Central memory CD8-positive, alpha-beta T cell (primary cell): ENCODE measurements at regions not wholly inside any gene's neighbourhood (a gene's known extent, or its start where the extent isn't known, plus 50 kb on each side); places are given as distances from the start of the nearest gene placed in this dataset.

ENCODE experiments used
- ATAC-seq: fragments of 150-1000 bp; cut with Tn5 transposase; replicated peaks from 2 replicates; pipeline ENCODE4 v1.10.0; 2022; ENCODE audit warnings: mild to moderate bottlenecking, moderate FRiP score, moderate number of reproducible peaks; ENCODE audit not compliant: poor library complexity, severe bottlenecking; ENCODE audit errors: extremely low read depth
- DNase-seq, 2 donors: peaks; one replicate each; pipeline ENCODE4 v3.0.0; 2021; ENCODE audit warnings: low spot score in 2 of 2
- H3K27ac Mint-ChIP-seq: one replicate; pipeline ENCODE4 v1.8.0; 2022; ENCODE audit warnings: low read depth, mild to moderate bottlenecking, moderate library complexity, mixed read lengths
- H3K27me3 Mint-ChIP-seq: one replicate; pipeline ENCODE4 v1.8.0; 2022; ENCODE audit warnings: mixed read lengths
- H3K36me3 Mint-ChIP-seq: one replicate; pipeline ENCODE4 v1.8.0; 2022; ENCODE audit warnings: mild to moderate bottlenecking, moderate library complexity, mixed read lengths; ENCODE audit not compliant: insufficient read depth
- H3K4me1 Mint-ChIP-seq: one replicate; pipeline ENCODE4 v1.8.0; 2022; ENCODE audit warnings: mixed read lengths
- H3K4me3 Mint-ChIP-seq: one replicate; pipeline ENCODE4 v1.8.0; 2022; ENCODE audit warnings: mild to moderate bottlenecking, moderate library complexity, mixed read lengths
- H3K9me3 Mint-ChIP-seq: one replicate; pipeline ENCODE4 v1.8.0; 2022; ENCODE audit warnings: mixed read lengths

DNA sequence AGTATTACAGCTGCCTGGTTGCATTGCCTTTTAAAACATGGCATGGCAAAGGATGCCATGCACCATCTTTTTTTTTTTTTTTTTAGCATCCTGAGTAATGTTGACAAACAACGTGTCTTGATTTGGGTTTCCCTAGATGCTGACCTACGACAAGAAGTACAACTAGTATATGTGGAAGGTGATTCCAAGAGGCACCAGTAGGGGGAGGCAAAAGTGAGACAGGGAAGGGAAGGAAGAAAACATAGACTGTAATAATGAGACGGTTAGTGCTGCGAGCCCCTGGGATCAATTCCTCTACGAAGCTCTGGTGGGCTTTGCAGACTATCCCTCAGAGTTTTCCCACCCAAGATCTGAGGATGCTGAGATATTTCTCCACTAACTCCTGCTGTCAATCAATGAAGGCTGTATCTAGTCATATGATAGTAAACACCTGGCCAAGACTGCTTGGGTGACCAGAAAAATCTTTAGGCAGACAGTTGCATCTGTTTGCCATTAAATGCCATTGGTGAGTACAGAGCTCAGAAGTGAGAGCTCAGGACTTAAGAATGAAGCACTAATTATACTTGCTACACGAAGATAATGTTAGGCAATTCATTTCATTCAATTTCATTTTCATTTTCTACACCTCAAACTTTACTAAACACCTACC is 458.6 kb upstream of the GOT2 start:
- H3K4me3 Mint-ChIP-seq = no peak overlapping the region
- no peaks in the 10 kb centered on the region for H3K27me3 Mint-ChIP-seq
- no peaks in the 10 kb centered on the region for H3K36me3 Mint-ChIP-seq
- DNase-seq (no peak), ATAC-seq (no peak)
- peaks cover 16% of the 10 kb centered on the region for H3K9me3 Mint-ChIP-seq
- H3K27ac Mint-ChIP-seq = no peak overlapping the region
- no peaks in the 10 kb centered on the region for H3K4me1 Mint-ChIP-seq

DNA sequence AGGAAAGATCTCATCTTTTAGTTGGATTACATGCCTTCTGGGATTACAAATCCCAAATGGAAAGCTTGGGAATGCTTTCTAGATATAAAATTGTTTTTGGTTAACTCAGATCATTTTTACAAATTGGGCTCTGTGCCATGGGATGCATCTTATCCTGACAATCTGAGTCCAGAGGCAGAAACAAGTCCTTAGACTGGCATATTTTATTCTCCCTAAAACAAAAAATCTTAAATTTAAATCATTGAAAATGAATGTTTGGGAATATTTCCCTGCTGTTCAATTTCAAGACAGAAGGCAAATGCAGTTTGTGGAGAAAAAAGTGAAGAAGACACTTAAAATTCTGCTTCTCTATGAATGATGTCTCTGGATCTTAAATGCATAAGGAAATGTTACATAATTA is 456.6 kb upstream of the GOT2 start:
- no peaks in the 10 kb centered on the region for H3K27me3 Mint-ChIP-seq
- no peaks in the 10 kb centered on the region for H3K36me3 Mint-ChIP-seq
- peaks cover 22% of the 10 kb centered on the region for H3K9me3 Mint-ChIP-seq
- H3K27ac Mint-ChIP-seq = no peak overlapping the region
- no peaks in the 10 kb centered on the region for H3K4me1 Mint-ChIP-seq
- DNase-seq (no peak), ATAC-seq (no peak)
- no peak overlapping the region for H3K4me3 Mint-ChIP-seq

DNA sequence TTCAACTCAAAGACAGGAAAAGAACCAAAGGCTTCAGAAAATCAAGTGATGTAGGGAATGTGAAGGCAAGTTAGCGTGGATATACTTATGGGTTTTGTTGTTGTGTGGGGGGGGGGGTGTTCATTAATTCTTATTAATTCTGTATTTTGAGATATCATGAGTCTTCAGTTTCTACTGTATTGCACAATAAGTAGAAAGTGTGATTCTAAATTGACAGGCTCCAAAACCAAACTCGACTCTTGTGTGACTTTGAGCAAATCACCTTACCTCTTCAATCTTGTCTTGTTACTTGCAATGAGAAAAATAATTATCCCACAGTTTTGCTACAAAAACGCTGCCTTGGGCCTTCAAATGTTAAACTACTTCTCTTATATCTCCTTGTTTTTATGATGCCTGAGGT is 453.9 kb upstream of the GOT2 start:
- Mint-ChIP-seq H3K9me3 (peaks cover 17% of the 10 kb centered on the region), H3K4me1 (no peaks in the 10 kb centered on the region), H3K27ac (no peak overlapping the region)

DNA sequence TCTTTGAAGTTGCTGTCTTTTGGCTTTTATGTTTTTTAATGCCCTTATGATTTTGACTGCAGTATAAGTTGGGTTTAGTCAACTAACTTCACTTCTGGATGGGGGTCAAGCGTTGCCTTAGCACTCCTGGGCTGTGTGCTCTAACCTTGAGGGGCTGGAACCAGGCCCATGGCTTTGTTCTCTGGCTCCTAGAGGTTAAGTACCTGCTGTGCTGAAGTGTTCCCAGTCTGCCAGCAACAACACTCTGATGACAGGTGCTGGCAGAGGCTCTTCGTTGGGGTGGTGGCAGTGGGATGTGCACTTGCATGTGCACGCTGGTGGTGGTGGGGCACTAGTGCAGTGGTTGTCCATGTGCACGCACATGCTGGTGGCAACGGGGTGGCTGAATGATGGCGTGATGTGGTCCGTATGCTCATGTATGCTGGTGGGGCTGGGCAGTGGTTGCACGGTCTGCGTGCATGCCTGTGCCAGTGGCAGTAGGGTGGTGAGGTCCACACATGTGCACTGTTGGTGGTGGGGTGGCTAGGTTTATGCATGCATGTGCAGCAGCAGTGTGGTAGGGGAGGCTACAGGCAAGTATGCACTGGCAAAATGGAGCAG is 447.8 kb upstream of the GOT2 start:
- H3K27ac Mint-ChIP-seq = no peak overlapping the region
- H3K9me3 Mint-ChIP-seq = peaks cover 12% of the 10 kb centered on the region
- no peak overlapping the region for H3K4me3 Mint-ChIP-seq
- DNase-seq (no peak), ATAC-seq (no peak)
- no peaks in the 10 kb centered on the region for H3K27me3 Mint-ChIP-seq
- H3K36me3 Mint-ChIP-seq = peaks cover 3% of the 10 kb centered on the region
- no peaks in the 10 kb centered on the region for H3K4me1 Mint-ChIP-seq

More for the DNA sequence above, 453.9 kb upstream of the GOT2 start:
- no peaks in the 10 kb centered on the region for H3K36me3 Mint-ChIP-seq
- ATAC-seq (no peak), DNase-seq (no peak)
- H3K4me3 Mint-ChIP-seq = no peak overlapping the region
- H3K27me3 Mint-ChIP-seq = no peaks in the 10 kb centered on the region

- DNase-seq (no peak), ATAC-seq (no peak)
- H3K27ac Mint-ChIP-seq = no peak overlapping the region
- no peaks in the 10 kb centered on the region for H3K27me3 Mint-ChIP-seq
- no peaks in the 10 kb centered on the region for H3K4me1 Mint-ChIP-seq
- H3K4me3 Mint-ChIP-seq = no peak overlapping the region
- H3K9me3 Mint-ChIP-seq = peaks cover 11% of the 10 kb centered on the region
- peaks cover 3% of the 10 kb centered on the region for H3K36me3 Mint-ChIP-seq
Observed at GRCh38 chr16:59180083-59180476, 446.0 kb upstream of the GOT2 start.

GRCh38 chr16:59179446-59180082 is 445.4 kb upstream of the GOT2 start:
- ATAC-seq (no peak), DNase-seq (no peak)
- peaks cover 13% of the 10 kb centered on the region for H3K9me3 Mint-ChIP-seq
- no peaks in the 10 kb centered on the region for H3K27me3 Mint-ChIP-seq
- H3K4me3 Mint-ChIP-seq = no peak overlapping the region
- no peaks in the 10 kb centered on the region for H3K4me1 Mint-ChIP-seq
- no peak overlapping the region for H3K27ac Mint-ChIP-seq
- H3K36me3 Mint-ChIP-seq = peaks cover 3% of the 10 kb centered on the region

GRCh38 chr16:59173408-59173831 is 439.3 kb upstream of the GOT2 start:
- Mint-ChIP-seq H3K4me1 (no peaks in the 10 kb centered on the region), H3K27ac (no peak overlapping the region), H3K36me3 (no peaks in the 10 kb centered on the region), H3K4me3 (no peak overlapping the region), H3K9me3 (peaks cover 15% of the 10 kb centered on the region), H3K27me3 (no peaks in the 10 kb centered on the region)
- no peak for ATAC-seq
- no peak for DNase-seq

- DNase-seq (no peak), ATAC-seq (no peak)
- H3K27me3 Mint-ChIP-seq = no peaks in the 10 kb centered on the region
- no peaks in the 10 kb centered on the region for H3K4me1 Mint-ChIP-seq
- no peak overlapping the region for H3K4me3 Mint-ChIP-seq
- H3K9me3 Mint-ChIP-seq = peaks cover 18% of the 10 kb centered on the region
- H3K27ac Mint-ChIP-seq = no peak overlapping the region
- no peaks in the 10 kb centered on the region for H3K36me3 Mint-ChIP-seq
Observed at GRCh38 chr16:59170099-59170712, 436.1 kb upstream of the GOT2 start.

- Mint-ChIP-seq H3K36me3 (no peaks in the 10 kb centered on the region), H3K27me3 (no peaks in the 10 kb centered on the region), H3K27ac (no peak overlapping the region), H3K4me1 (no peaks in the 10 kb centered on the region), H3K9me3 (peaks cover 13% of the 10 kb centered on the region), H3K4me3 (no peak overlapping the region)
- ATAC-seq (no peak), DNase-seq (no peak)
Observed at GRCh38 chr16:59169168-59169567, 435.1 kb upstream of the GOT2 start.

DNA sequence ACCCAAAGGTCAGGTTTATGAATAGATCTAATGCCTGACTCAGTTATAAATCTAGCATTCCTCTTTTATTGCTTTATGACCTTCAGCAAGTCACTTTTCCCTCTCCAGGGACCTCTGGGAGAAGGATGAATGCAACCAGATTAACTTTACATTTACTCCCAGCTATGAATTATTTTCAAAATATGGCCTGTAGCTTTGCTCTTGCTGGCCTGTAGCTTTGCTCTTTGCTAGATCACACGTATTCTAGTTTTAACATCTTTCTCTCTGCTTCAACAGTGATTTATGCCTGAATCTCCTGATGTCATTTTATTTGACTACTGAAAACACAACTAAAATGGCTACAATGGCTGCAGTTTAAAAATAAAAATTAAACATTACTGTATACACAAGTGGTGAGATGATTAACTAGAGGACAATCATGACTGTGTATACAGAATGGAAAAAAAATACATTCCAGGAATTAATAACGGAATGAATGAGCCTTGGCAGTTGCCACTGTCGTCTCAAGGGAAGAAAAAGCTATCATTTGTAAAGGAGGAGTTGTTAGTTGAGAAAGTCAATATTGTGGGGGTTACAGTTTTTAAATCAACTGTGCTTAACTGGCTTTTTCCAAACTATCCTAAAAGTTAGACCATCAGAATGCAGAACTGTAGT is 434.5 kb upstream of the GOT2 start:
- H3K4me3 Mint-ChIP-seq = no peak overlapping the region
- H3K27ac Mint-ChIP-seq = no peak overlapping the region
- peaks cover 13% of the 10 kb centered on the region for H3K9me3 Mint-ChIP-seq
- no peaks in the 10 kb centered on the region for H3K36me3 Mint-ChIP-seq
- H3K4me1 Mint-ChIP-seq = no peaks in the 10 kb centered on the region
- DNase-seq = no peak
- ATAC-seq = no peak
- H3K27me3 Mint-ChIP-seq = no peaks in the 10 kb centered on the region

DNA sequence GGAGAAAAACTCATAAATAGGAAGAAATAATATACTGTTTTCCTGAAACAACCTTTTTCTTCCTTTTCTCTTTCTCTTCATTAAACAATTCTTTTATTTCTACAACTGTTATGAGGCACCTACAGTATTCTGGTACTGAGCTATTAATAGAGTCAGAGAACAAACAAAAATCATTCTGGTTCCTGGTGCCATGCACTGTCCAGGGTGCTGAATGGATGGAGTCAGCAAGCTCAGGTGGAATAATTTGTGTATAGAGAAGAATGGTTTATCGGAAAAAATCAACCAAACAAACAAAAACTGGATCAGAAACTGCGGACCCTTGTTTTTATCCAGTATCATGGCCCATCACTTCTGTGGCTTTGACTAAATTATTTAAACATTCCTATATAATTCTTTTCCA is 430.3 kb upstream of the GOT2 start:
- DNase-seq (no peak), ATAC-seq (no peak)
- no peak overlapping the region for H3K4me3 Mint-ChIP-seq
- H3K36me3 Mint-ChIP-seq = no peaks in the 10 kb centered on the region
- H3K4me1 Mint-ChIP-seq = no peaks in the 10 kb centered on the region
- no peaks in the 10 kb centered on the region for H3K27me3 Mint-ChIP-seq
- no peak overlapping the region for H3K27ac Mint-ChIP-seq
- H3K9me3 Mint-ChIP-seq = peaks cover 13% of the 10 kb centered on the region

DNA sequence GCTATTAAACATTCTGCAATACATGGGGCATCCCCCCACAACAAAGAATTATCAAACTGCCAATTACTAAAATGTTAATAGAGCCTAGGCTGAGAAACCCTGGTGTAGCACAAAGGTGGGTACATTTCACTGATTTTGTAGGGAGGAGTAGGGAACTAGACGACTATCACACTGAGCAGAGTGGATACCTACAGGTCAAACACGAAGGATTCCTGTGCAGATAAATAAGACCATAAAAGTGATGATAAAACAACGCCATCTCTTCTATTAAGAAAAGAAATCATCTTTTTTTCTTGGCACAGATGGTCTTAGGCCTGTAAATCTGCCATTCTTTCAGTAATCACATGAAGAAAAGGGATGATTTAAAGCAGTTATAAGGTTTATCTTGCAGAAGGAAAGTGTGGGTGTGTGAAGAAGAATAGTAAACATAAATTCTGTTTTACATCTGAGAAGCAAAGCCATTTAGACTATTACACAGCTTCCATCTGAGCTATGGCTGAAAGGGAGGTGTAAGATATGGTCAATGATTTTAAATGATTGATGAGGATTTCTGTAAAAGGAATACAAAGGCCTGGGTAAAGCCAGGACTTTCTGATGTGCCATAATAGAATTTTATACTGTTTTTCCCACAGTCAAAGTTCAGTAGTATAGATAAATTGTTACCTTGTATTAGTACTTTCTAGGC is 429.4 kb upstream of the GOT2 start:
- H3K27ac Mint-ChIP-seq = no peak overlapping the region
- H3K9me3 Mint-ChIP-seq = peaks cover 16% of the 10 kb centered on the region
- H3K4me1 Mint-ChIP-seq = no peaks in the 10 kb centered on the region
- H3K36me3 Mint-ChIP-seq = no peaks in the 10 kb centered on the region
- no peak overlapping the region for H3K4me3 Mint-ChIP-seq
- no peaks in the 10 kb centered on the region for H3K27me3 Mint-ChIP-seq
- no peak for DNase-seq
- ATAC-seq = no peak
